Hepatocyte (in vitro differentiated cells): ENCODE measurements at regions not wholly inside any gene's neighbourhood (a gene's known extent, or its start where the extent isn't known, plus 50 kb on each side); places are given as distances from the start of the nearest gene placed in this dataset.

Source experiments
- EZH2 ChIP-seq: fragments of 200-600 bp; sonication (generic); IDR thresholded peaks from 2 replicates; pipeline ENCODE4 v1.6.1; 2016; ENCODE audit warnings: antibody characterized with exemption, mild to moderate bottlenecking, borderline replicate concordance
- EZH2phosphoT487 ChIP-seq: fragments of 200-600 bp; sonication (generic); IDR thresholded peaks from one replicate; pipeline ENCODE4 v1.6.1; 2018; ENCODE audit warnings: antibody characterized with exemption, mild to moderate bottlenecking, low read depth, moderate library complexity; ENCODE audit not compliant: unreplicated experiment, severe bottlenecking
- TF ChIP-seq, protein P1 (sequence below): fragments of 200-600 bp; sonication (generic); IDR thresholded peaks from 2 replicates; pipeline ENCODE4 v1.5.1; 2016; ENCODE audit warnings: antibody characterized with exemption, mild to moderate bottlenecking; ENCODE audit not compliant: poor library complexity

DNA sequence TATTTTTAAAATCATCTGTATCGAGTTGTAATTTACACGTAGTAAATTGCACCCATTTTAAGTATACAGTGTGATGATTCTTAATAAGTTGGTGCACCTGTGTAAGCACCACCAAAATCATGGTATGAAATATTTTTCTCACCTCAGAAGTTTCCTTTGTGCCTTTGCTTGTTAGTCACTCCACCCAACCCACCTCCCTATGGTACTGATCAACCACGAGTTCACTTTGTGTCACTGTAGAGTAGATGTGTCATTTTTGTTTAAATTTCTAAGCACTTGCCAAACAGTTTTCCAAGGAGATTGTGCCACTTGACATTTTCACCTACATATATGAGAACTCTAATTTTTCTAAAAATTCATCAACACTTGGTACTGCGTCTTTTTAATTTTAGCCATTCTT is 806.5 kb downstream of the TLR4 start:
- TF ChIP-seq EZH2 (no peak), EZH2phosphoT487 (no peak)
- TF ChIP-seq, protein P1, sequence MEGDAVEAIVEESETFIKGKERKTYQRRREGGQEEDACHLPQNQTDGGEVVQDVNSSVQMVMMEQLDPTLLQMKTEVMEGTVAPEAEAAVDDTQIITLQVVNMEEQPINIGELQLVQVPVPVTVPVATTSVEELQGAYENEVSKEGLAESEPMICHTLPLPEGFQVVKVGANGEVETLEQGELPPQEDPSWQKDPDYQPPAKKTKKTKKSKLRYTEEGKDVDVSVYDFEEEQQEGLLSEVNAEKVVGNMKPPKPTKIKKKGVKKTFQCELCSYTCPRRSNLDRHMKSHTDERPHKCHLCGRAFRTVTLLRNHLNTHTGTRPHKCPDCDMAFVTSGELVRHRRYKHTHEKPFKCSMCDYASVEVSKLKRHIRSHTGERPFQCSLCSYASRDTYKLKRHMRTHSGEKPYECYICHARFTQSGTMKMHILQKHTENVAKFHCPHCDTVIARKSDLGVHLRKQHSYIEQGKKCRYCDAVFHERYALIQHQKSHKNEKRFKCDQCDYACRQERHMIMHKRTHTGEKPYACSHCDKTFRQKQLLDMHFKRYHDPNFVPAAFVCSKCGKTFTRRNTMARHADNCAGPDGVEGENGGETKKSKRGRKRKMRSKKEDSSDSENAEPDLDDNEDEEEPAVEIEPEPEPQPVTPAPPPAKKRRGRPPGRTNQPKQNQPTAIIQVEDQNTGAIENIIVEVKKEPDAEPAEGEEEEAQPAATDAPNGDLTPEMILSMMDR: no peak
